ENCODE measurements at regions not wholly inside any gene's neighbourhood (a gene's known extent, or its start where the extent isn't known, plus 50 kb on each side); places are given as distances from the start of the nearest gene placed in this dataset.

DNA sequence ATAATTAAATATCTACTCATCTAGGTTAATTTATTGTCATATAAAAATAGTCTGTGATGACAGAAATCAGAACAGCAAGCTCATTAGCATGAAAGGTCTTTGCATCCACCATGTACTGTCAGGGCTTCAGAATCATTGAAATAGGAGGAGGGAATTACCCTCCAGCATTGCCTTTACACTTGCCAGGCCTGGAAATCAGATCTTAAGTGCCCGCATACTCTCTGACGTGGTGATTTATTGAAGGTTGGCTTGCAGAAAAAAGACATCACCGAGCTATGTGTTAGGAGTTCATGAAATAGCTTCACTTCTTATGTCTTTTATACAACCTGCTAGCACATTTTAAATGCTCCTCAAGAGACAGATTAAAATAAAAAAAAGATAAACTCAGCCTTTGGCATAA lies 661.7 kb upstream of the SLITRK1 start:
- TF ChIP-seq, protein P1, sequence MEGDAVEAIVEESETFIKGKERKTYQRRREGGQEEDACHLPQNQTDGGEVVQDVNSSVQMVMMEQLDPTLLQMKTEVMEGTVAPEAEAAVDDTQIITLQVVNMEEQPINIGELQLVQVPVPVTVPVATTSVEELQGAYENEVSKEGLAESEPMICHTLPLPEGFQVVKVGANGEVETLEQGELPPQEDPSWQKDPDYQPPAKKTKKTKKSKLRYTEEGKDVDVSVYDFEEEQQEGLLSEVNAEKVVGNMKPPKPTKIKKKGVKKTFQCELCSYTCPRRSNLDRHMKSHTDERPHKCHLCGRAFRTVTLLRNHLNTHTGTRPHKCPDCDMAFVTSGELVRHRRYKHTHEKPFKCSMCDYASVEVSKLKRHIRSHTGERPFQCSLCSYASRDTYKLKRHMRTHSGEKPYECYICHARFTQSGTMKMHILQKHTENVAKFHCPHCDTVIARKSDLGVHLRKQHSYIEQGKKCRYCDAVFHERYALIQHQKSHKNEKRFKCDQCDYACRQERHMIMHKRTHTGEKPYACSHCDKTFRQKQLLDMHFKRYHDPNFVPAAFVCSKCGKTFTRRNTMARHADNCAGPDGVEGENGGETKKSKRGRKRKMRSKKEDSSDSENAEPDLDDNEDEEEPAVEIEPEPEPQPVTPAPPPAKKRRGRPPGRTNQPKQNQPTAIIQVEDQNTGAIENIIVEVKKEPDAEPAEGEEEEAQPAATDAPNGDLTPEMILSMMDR (conservative IDR thresholded peaks at IDR 0.05; ENCODE audit: low read depth, low read length): no peak
- TF ChIP-seq EZH2 (IDR thresholded peaks at IDR 0.05; ENCODE audit: low read length, unreplicated experiment) (no peak), EZH2phosphoT487 (IDR thresholded peaks at IDR 0.05; ENCODE audit: borderline replicate concordance, low read length) (no peak)
